ENCODE measurements at regions not wholly inside any gene's neighbourhood (a gene's known extent, or its start where the extent isn't known, plus 50 kb on each side); places are given as distances from the start of the nearest gene placed in this dataset.

DNA sequence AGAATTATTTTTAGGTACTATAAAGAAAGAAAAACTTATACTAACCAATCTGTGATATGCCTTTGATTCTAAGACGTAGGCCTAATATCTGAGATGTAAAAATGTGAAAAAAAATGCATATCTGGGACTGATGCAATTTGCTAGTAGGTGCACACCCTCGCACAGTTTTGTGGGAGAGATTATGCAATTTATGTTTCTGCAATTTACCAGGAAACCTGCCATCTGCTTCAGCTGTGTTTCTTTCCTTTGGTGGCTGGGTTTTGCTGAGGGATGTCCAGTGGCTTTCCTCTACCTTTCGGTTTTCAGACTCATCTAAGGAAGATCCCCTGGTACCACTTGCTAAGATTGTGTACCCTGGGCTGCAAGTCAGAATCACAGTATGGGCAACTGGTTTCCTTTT is 186.9 kb downstream of the ZFP64 start:
- no peak for TF ChIP-seq CTCF (conservative IDR thresholded peaks at IDR 0.05; ENCODE audit: low read length)
- TF ChIP-seq EZH2phosphoT487 (IDR thresholded peaks at IDR 0.05; ENCODE audit: borderline replicate concordance), result no peak
